ENCODE measurements at regions not wholly inside any gene's neighbourhood (a gene's known extent, or its start where the extent isn't known, plus 50 kb on each side); places are given as distances from the start of the nearest gene placed in this dataset.

GRCh38 chr3:4091786-4092185 lies 211.4 kb upstream of the SETMAR start:
- TF ChIP-seq POLR2AphosphoS5 (IDR thresholded peaks at IDR 0.05) = no peak
- TF ChIP-seq CTCF (IDR thresholded peaks at IDR 0.05) = no peak
- TF ChIP-seq POLR2A (IDR thresholded peaks at IDR 0.05) = no peak
